HFFc6 (cell line): ENCODE measurements at regions not wholly inside any gene's neighbourhood (a gene's known extent, or its start where the extent isn't known, plus 50 kb on each side); places are given as distances from the start of the nearest gene placed in this dataset.

Experiments used
- DNase-seq: peaks from one replicate; pipeline ENCODE4 v3.0.0-alpha.2; 2018
- H3K27ac Mint-ChIP-seq: 2 replicates; pipeline ENCODE4 v1.8.0; 2020; ENCODE audit warnings: mild to moderate bottlenecking, mixed read lengths
- H3K27me3 Mint-ChIP-seq: 2 replicates; pipeline ENCODE4 v1.8.0; 2021; ENCODE audit warnings: mild to moderate bottlenecking, moderate library complexity, mixed read lengths; ENCODE audit not compliant: insufficient read depth
- H3K36me3 Mint-ChIP-seq: 2 replicates; pipeline ENCODE4 v1.8.0; 2021; ENCODE audit warnings: low read depth, mixed read lengths
- H3K4me1 Mint-ChIP-seq: 2 replicates; pipeline ENCODE4 v1.8.0; 2020; ENCODE audit warnings: low read depth, mixed read lengths
- H3K4me3 Mint-ChIP-seq: 2 replicates; pipeline ENCODE4 v1.8.0; 2020; ENCODE audit warnings: mild to moderate bottlenecking, moderate library complexity, mixed read lengths
- H3K9me3 Mint-ChIP-seq: 2 replicates; pipeline ENCODE4 v1.8.0; 2020; ENCODE audit warnings: mild to moderate bottlenecking, mixed read lengths
- TF ChIP-seq, protein P1 (sequence below): fragments of 200-600 bp; sonication (generic); IDR thresholded peaks from 2 replicates; pipeline ENCODE4 v1.5.0; 2021; ENCODE audit warnings: antibody characterized with exemption, mild to moderate bottlenecking

DNA sequence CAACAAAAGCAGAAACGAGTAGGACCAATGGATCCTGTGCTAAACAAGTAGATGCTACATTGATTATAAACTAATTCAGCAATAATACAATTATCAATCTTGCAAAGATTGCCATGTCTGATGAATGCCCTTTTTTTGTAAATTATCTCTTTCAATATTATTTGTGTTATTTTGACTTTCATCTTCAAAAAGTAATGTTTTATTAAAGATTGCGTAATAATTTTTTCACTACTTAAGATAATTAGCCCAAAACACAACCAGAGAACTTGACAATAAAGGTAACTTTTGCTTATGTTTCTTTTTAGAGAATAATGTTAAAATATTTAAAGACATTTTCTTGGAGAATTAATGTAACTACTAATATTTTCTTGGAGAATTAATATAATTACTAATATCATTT is 553.8 kb upstream of the VSTM2A start:
- Mint-ChIP-seq H3K36me3 (no peaks in the 10 kb centered on the region), H3K4me3 (no peak overlapping the region), H3K27me3 (no peaks in the 10 kb centered on the region), H3K27ac (no peak overlapping the region), H3K9me3 (peaks cover 41% of the 10 kb centered on the region), H3K4me1 (no peaks in the 10 kb centered on the region)
- TF ChIP-seq, protein P1, sequence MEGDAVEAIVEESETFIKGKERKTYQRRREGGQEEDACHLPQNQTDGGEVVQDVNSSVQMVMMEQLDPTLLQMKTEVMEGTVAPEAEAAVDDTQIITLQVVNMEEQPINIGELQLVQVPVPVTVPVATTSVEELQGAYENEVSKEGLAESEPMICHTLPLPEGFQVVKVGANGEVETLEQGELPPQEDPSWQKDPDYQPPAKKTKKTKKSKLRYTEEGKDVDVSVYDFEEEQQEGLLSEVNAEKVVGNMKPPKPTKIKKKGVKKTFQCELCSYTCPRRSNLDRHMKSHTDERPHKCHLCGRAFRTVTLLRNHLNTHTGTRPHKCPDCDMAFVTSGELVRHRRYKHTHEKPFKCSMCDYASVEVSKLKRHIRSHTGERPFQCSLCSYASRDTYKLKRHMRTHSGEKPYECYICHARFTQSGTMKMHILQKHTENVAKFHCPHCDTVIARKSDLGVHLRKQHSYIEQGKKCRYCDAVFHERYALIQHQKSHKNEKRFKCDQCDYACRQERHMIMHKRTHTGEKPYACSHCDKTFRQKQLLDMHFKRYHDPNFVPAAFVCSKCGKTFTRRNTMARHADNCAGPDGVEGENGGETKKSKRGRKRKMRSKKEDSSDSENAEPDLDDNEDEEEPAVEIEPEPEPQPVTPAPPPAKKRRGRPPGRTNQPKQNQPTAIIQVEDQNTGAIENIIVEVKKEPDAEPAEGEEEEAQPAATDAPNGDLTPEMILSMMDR: no peak
- DNase-seq: no peak

DNA sequence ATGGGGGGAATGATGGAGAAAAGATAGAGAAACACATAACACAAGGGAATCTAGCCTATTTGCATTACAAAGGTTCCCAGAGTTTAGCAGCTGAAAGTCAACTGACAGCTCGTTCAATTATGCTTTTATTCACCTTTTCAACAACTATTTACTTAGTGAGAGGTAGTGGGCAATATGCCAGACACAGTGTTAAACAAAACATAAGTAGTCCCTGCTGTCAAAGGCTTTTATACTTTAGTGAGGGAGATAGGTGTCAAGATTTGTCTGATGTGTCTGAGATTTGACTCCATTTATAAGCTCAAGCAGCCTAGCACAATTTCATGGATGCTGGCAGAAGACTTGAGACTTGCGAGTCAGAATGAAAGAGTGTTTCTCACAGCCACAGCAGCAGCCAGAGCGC is 549.0 kb upstream of the VSTM2A start:
- Mint-ChIP-seq H3K27ac (no peak overlapping the region), H3K36me3 (no peaks in the 10 kb centered on the region), H3K9me3 (peaks cover 21% of the 10 kb centered on the region), H3K27me3 (no peaks in the 10 kb centered on the region), H3K4me3 (no peak overlapping the region), H3K4me1 (no peaks in the 10 kb centered on the region)
- TF ChIP-seq, protein P1: no peak
- DNase-seq: no peak

DNA sequence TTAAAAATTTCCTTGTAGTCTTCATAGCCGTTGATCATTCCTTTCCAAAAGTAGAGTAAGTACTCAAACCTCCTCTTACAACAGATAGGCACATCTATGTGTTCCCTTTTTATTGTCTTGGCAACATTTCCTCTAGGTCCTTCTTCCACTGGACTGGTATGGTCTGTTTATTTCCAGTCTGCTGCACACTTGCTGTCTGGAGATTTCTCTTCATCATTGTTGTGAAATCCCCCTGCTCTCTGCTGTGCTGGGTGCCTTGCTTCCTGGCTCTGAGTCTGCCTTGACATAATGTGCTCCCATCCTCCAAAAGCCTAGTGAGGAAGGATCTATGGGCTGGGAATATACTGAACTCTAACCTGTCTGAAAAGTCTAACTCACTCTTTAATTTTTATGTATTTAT is 545.3 kb upstream of the VSTM2A start:
- no peak overlapping the region for H3K27ac Mint-ChIP-seq
- no peak for DNase-seq
- H3K36me3 Mint-ChIP-seq: no peaks in the 10 kb centered on the region
- H3K4me1 Mint-ChIP-seq: no peaks in the 10 kb centered on the region
- H3K9me3 Mint-ChIP-seq: peaks cover 26% of the 10 kb centered on the region
- no peak overlapping the region for H3K4me3 Mint-ChIP-seq
- H3K27me3 Mint-ChIP-seq: no peaks in the 10 kb centered on the region
- TF ChIP-seq, protein P1: no peak

DNA sequence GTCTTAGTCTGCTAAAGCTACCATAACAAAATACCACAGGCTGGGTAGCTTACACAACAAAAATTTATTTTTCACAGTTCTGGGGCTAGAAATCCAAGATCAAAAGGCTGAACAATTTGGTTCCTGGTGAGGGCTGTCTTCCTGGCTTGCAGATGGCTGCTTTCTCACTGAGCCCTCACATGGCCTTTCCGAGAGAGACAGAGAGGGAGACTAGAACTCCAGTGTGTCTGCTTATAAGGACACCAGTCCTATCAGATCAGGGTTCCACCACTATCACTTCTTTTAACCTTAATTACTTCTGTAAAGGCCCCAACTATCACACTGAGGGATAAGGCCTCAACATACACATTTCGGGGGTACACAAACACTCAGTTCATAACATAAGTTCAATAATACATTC is 527.4 kb upstream of the VSTM2A start:
- TF ChIP-seq, protein P1: no peak

DNA sequence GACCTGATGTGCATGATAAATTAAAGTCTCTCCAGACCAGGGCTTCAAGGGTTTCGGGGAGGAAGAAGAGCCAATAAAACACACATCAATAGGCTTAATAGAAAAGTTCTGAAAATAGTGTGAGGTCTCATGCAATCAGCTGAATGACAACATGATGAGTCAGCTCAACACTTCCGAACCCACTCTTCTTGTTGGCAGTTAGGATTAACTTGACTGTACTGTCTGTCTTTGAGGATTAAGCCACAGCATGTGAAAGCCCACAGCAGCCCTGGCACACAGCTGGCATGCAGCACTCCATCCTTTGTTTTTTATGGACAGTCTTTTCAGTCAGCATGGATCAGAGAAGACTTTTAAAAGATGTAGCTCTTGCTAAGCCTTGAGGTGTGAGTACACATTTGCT is 526.9 kb upstream of the VSTM2A start:
- TF ChIP-seq, protein P1: no peak
- H3K27me3 Mint-ChIP-seq: no peaks in the 10 kb centered on the region
- no peak overlapping the region for H3K4me3 Mint-ChIP-seq
- H3K27ac Mint-ChIP-seq: no peak overlapping the region
- H3K4me1 Mint-ChIP-seq: no peaks in the 10 kb centered on the region
- H3K36me3 Mint-ChIP-seq: no peaks in the 10 kb centered on the region
- no peak for DNase-seq
- peaks cover 28% of the 10 kb centered on the region for H3K9me3 Mint-ChIP-seq

More for the DNA sequence above, 527.4 kb upstream of the VSTM2A start:
- Mint-ChIP-seq H3K4me3 (no peak overlapping the region), H3K36me3 (no peaks in the 10 kb centered on the region), H3K4me1 (no peaks in the 10 kb centered on the region), H3K27me3 (no peaks in the 10 kb centered on the region), H3K27ac (no peak overlapping the region), H3K9me3 (peaks cover 25% of the 10 kb centered on the region)
- no peak for DNase-seq

DNA sequence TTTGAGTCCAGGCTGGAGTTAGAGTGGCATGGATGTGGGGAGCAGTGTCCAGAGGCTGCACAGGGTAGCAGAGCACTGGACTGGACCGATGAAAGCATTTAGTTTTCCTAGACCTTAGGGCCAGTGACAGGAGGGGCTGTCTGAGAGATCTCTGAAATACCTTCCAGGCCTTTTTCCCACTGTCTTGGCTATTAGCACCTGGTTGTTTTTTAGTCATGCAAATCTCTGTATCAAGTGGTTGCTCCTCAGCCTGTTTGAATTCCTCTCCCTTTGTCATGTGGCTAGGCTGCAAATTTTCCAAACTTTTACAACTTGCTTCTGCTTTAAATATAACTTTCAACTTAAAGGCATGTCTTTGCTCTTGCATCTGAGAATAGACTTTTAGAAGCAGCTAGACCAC is 504.3 kb upstream of the VSTM2A start:
- Mint-ChIP-seq H3K4me3 (no peak overlapping the region), H3K9me3 (peaks cover 27% of the 10 kb centered on the region), H3K27ac (no peak overlapping the region), H3K36me3 (no peaks in the 10 kb centered on the region), H3K27me3 (peaks cover 1% of the 10 kb centered on the region; the same call in 1 of the 2 replicates), H3K4me1 (no peaks in the 10 kb centered on the region)
- no peak for DNase-seq
- TF ChIP-seq, protein P1: no peak
